HG03135 (cell line): ENCODE measurements at regions not wholly inside any gene's neighbourhood (a gene's known extent, or its start where the extent isn't known, plus 50 kb on each side); places are given as distances from the start of the nearest gene placed in this dataset.

Experiments
- ATAC-seq: cut with Tn5 transposase; IDR thresholded peaks from one replicate; pipeline ENCODE4 v1.9.1; 2021; ENCODE audit warnings: mild to moderate bottlenecking, moderate library complexity; ENCODE audit not compliant: unreplicated experiment

GRCh38 chr9:113808391-113809358 is 67.4 kb upstream of the ZNF618 start:
- ATAC-seq = no peak

DNA sequence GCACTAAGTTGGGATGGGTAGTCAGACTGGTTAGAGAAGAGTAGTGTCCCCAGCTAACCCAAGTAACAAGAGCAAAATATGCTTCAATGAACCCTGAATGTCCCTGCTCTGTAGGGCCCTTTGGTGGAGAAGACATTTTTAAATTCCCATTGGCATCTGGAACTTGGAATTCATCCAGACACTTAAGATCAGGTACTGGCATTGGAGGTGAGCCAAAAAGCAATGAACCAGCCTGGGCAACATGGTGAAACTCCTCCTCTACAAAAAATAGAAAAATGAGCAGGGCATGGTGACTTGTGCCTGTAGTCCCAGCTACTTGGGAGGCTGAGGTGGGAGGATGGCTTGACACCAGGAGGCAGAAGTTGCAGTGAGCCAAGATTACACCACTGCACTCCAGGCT is 58.9 kb upstream of the ZNF618 start:
- no peak for ATAC-seq

GRCh38 chr9:113818391-113818790 is 57.7 kb upstream of the ZNF618 start:
- no peak for ATAC-seq

GRCh38 chr9:113822315-113822714 is 53.8 kb upstream of the ZNF618 start:
- ATAC-seq = no peak

DNA sequence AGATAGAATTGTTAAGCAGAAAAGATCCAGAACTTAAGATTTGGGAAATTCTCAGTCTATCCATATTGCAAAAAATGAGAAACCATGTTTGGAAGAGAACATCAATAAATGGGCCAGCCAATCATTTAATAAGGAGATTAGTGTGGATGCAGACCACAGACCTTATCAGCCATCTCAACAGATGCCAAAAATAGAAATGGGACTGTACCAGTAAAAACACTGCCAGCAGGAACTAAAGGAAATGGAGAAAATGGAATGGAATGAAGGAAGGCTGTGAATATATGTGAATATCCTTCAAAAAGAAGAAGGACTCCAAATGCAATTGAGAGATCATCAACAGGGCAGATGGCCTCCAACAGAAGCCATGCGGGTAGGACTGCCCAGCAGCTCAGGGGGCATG is 52.7 kb upstream of the ZNF618 start:
- ATAC-seq = no peak
